Activated CD8-positive, alpha-beta memory T cell treated with anti-CD3 and anti-CD28 coated beads for 1 hour (primary cell): ENCODE measurements at regions not wholly inside any gene's neighbourhood (a gene's known extent, or its start where the extent isn't known, plus 50 kb on each side); places are given as distances from the start of the nearest gene placed in this dataset.
"Not testable (repeated sequence)": the region's sequence is repeated elsewhere in the genome, so short reads cannot be mapped to it uniquely, and the experiment has no call there.

Experiments
- DNase-seq, 2 donors: peaks; one replicate each; pipeline ENCODE4 v3.0.0-alpha.2; 2020; ENCODE audit warnings: low read depth in 1 of 2; ENCODE audit errors: extremely low read depth in 1 of 2

- DNase-seq: no peak
These were observed 207.6 kb upstream of the MDFIC2 start for GRCh38 chr3:70519913-70520659.

DNA sequence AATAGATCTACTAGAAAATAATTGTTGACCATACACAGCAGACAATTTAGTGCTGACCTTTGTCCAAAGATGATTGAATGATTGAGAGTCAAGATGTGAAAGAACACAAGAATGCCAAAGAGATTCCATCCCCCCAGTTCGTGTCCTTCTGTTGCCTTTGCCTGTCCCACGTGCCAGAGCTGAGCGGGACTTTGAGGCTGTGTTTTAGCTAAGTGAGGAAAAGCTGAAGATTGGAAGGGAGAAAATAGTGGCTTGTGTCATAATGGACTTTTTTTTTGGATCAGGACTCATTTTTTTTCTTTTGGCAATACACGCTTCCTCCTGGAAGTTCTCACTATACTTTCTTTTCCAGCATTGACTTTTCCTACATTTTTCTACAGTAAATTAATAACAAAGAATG lies 206.6 kb upstream of the MDFIC2 start:
- DNase-seq: no peak

- DNase-seq: no peak
These were observed 205.9 kb upstream of the MDFIC2 start for GRCh38 chr3:70518356-70518755.

GRCh38 chr3:70517124-70517890 lies 204.9 kb upstream of the MDFIC2 start:
- DNase-seq: no peak

GRCh38 chr3:70516076-70516475 lies 203.6 kb upstream of the MDFIC2 start:
- DNase-seq: no peak

DNA sequence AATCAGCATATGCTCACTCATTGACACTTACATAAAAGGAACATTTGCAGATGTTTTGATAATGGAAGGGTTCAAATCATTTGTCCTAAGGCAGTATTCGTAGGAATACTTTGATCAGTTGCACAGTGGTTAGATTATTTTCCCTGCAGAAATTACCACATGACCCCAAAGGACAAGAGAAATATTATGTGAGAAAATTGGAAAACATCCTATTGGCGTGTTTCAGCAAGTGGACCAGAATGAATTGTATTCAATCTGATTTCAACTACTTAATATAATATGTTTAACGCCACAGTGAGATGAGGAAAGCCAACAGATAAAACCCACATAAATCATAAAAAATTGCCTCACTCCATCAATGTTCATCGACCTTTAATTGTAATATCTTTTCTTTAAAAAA lies 195.0 kb upstream of the MDFIC2 start:
- DNase-seq: no peak

DNA sequence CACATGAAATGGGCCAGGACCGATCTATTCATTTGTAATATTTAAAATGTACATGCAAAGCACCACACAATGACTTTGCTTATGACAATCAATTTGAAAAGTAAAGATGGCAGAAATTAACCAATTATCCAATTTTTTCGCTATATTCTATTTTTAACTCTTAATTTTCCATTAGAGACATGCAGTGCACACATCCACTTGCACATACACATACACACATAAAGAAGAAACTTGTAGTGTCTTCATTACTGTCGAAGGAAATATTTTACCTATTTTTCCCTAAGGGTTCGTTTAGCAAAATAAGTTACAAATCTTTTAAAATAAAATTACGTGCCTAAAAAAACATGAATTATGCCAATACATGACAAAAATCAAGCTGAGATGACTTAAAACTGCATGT lies 194.3 kb upstream of the MDFIC2 start:
- no peak for DNase-seq

GRCh38 chr3:70501561-70501960 lies 189.1 kb upstream of the MDFIC2 start:
- no peak for DNase-seq

DNA sequence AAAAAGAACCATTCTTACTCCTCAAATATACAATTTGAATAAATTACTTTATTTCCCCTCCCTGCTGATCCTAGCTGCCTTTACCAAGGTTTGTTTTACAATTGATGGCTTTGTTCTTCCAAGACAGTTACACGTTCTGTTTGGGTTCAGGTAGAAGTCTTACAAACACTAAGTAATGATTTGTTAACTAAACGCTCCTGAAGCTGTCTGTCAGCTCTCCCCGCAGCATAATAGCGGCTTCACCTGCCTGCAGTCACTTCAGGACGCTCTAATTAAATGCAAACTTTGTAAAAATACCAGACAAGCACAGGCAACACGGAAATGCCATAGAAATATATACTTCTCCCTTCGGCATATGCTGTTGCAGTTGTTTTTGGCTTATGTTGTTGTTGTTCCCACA lies 176.4 kb upstream of the MDFIC2 start:
- no peak for DNase-seq

DNA sequence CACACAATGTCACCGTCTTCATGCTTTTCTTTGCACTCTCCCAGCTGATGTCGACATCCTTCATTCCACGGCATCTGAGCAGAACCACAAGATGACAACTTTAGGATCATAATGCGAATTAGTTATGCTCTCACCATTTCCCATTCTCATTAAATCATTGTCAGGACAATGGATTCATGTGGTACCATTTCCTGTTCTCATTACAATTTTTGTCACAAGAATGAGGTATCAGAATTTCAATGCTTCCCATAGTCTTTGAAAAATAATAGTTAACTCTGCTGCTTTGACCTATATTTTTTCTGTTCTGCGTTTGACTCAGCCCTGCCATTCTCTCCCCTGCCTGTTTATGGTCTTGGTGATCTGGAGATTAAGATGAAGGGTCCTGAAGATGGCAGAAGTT lies 175.7 kb upstream of the MDFIC2 start:
- no peak for DNase-seq

DNA sequence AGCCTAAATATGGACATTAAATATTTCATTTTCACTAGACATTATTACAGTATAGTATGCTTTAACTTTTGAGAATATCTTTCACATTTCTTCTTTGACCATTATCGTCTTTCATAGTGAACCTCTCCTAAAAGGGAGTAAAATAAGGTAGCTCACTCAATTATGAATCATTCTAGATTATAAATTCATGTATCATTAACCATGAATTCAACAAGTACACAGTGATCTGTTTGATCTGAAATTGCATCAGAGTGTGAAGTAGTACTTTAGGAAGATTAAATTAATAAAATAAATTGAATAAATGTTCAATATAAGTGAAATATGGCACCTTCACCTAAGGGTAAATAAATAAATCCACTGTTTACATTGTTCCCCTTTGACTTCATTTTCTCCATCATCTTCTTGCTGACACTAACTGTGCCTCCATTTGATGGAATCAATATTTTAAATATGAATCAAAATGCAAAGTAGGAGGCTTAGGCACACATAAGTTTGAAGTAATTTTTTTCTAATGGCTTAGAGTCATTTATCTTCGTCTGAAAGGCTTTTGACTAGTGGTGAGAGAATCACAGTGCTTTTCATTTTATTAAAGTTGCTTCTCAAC lies 174.1 kb upstream of the MDFIC2 start:
- no peak for DNase-seq

DNA sequence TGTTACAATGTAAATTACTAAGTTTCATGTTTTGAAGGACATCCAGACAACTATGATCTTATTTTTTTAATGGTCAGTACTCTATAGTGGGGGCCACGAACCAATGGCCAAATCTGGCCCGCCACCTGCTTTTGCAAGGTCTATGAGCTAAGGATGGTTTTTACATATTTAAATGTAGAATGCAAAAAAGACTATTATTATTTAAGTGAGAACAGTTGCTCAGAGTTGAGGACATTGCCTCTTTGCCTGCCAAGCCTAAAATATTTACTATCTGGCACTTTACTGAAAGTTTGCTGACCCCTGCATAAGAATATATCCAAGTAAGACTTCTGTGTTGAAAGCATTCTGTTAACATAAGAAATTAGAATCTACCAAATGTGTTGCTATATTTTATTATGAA lies 163.7 kb upstream of the MDFIC2 start:
- DNase-seq: no peak

DNA sequence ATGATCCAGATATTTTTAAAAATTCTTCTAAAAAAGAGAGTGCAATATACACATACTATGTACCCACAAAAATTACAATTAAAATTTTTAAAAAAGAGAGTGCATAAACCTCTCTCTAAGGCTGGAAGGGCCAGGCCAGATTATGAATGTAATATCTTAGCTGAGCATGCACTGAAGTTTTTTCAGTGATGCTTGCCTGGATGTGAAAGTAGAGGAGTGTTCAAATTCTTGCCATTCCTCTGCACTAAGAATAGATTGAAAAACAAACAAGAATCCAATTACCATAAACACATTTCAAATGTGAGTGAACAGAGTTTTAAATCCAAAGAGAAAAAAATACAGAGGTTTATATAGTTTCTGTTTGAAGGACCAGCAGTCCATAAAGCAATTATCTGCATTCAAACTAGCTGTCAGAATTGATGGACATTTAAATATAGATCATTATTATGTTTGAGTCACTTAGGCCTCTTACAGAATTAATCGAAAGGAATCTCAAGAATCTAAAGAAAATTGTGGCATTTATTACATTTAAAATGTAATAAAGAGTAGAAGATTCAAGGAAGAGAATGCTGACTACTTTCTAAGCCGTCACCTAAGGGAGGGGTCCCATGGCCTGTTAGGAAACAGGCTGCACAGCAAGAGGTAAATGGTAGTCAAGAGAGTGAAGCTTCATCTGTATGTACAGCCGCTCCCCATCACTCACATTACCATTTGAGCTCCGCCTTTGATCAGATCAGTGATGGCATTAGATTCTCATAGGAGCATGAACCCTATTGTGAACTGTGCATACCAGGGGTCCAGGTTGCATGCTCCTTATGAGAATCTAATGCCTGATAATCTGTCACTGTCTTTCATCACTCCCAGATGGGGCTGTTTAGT lies 159.3 kb upstream of the MDFIC2 start:
- DNase-seq: no peak

- DNase-seq: no peak
These were observed 153.7 kb upstream of the MDFIC2 start for GRCh38 chr3:70466096-70466495.

DNA sequence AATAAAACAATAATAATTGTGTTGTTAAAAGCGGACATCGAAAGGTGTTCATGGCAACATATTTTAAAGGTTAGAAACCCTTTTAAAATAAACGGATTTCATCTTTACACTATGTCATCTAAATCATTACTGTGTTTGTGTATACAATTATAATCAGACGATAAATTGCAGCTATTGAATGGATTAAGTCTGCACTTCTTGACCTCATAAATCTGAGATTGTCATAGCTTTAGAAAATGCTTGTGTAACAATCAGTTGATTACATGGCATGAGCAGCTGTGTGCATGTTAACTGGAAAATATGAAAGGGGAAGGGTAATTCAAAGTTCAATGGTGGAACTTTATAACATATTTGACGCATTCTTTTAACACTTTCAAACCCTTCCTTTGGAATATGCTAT lies 152.4 kb upstream of the MDFIC2 start:
- no peak for DNase-seq

DNA sequence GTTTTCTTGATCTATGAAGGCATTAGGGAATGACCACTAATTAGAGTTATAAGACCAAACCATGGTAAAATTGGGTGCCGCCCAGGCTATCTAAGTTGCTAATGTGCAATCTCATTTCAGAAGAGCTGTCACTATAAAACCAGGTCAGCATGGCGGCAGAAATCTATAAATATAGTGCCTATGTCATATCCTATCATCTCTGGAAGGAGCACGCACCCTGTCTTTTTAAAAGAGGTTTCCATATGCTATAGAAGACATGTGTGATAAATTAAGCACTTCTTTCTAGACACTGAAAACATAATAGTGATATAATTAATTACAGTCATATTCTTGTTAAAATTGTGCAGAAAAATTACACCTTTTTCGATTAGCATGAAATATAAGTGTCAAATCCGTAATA lies 152.0 kb upstream of the MDFIC2 start:
- no peak for DNase-seq

DNA sequence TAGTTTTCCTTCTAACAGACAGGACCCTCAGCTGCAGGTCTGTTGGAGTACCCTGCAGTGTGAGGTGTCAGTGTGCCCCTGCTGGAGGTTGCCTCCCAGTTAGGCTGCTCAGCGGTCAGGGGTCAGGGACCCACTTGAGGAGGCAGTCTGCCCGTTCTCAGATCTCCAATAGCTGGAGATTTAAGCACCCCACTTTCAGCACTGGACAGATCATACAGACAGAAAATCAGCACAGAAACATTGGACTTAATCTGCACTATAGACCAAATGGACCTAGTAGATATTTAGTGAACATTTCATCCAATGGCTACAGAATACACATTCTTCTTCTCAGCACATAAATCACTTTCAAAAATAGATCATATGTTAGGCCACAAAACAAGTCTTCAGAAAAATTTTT lies 137.8 kb upstream of the MDFIC2 start:
- DNase-seq: not testable (repeated sequence)

GRCh38 chr3:70435422-70435821 lies 123.0 kb upstream of the MDFIC2 start:
- DNase-seq: not testable (repeated sequence)

DNA sequence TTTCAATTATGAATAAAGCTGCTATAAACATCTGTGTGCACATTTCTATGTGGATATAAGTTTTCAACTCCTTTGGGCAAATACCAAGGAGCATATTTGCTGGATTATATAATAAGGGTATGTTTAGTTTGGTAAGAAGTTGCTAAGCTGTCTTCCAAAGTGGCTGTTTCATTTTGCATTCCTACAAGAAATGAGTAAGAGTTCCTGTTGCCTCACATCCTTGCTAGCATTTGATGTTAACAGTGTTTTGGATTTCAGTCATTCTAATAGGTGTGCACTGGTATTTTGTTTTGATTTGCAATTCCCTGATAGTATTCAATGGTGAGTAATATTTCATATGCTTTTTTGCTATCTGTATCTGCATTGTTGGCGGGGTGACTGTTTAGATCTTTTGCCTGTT lies 120.7 kb upstream of the MDFIC2 start:
- no peak for DNase-seq

DNA sequence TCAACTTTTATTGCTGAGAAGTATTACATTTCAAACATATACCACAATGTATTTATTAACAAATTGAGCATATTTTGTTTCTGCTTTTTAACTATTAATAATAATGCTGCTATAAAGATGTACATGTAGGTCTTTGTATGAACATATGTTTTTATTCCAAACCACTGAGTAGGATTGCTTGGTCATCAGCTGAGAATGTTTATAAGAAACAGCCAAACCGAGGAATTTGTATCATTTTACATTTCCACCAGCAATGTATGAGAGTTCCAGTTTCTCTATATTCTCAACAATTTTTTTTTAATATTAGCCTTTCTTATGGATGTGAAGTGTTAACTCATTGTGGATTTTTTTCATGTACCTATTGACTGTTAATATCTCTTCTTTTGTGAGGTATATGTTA lies 119.5 kb upstream of the MDFIC2 start:
- no peak for DNase-seq

- no peak for DNase-seq
These were observed 113.6 kb upstream of the MDFIC2 start for GRCh38 chr3:70426071-70426470.
